Bronchial epithelial cell (primary cell): ENCODE measurements at regions not wholly inside any gene's neighbourhood (a gene's known extent, or its start where the extent isn't known, plus 50 kb on each side); places are given as distances from the start of the nearest gene placed in this dataset.

ENCODE experiments used
- DNase-seq: peaks from one replicate; pipeline ENCODE4 v3.0.0-alpha.2; 2010; ENCODE audit warnings: low read depth
- FAIRE-seq: peaks from 2 replicates; lab custom pipeline; 2011; peaks lifted over from hg19 to GRCh38; lab: Jason Lieb, UNC
- H3K27me3 ChIP-seq: 2 replicates; pipeline ENCODE4 v1.5.1; 2011; ENCODE audit warnings: low read length; ENCODE audit not compliant: control insufficient read depth, insufficient read depth
- H3K36me3 ChIP-seq: 2 replicates; pipeline ENCODE4 v1.5.1; 2011; ENCODE audit warnings: low read length; ENCODE audit not compliant: control insufficient read depth, insufficient read depth
- H3K4me3 ChIP-seq: 2 replicates; pipeline ENCODE4 v1.5.1; 2011; ENCODE audit warnings: mild to moderate bottlenecking, low read depth, low read length, control low read depth
- TF ChIP-seq, protein P1 (sequence below): IDR thresholded peaks from 2 replicates; pipeline ENCODE4 v1.5.1; 2011; ENCODE audit warnings: mild to moderate bottlenecking, moderate library complexity, low read length, control low read depth, inconsistent platforms; ENCODE audit not compliant: insufficient read depth, severe bottlenecking

GRCh38 chr5:158380661-158381060, 521.7 kb upstream of the CLINT1 start:
- H3K4me3 ChIP-seq: no peak overlapping the region
- TF ChIP-seq, protein P1, sequence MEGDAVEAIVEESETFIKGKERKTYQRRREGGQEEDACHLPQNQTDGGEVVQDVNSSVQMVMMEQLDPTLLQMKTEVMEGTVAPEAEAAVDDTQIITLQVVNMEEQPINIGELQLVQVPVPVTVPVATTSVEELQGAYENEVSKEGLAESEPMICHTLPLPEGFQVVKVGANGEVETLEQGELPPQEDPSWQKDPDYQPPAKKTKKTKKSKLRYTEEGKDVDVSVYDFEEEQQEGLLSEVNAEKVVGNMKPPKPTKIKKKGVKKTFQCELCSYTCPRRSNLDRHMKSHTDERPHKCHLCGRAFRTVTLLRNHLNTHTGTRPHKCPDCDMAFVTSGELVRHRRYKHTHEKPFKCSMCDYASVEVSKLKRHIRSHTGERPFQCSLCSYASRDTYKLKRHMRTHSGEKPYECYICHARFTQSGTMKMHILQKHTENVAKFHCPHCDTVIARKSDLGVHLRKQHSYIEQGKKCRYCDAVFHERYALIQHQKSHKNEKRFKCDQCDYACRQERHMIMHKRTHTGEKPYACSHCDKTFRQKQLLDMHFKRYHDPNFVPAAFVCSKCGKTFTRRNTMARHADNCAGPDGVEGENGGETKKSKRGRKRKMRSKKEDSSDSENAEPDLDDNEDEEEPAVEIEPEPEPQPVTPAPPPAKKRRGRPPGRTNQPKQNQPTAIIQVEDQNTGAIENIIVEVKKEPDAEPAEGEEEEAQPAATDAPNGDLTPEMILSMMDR: no peak
- H3K27me3 ChIP-seq: no peaks in the 10 kb centered on the region
- no peaks in the 10 kb centered on the region for H3K36me3 ChIP-seq
- FAIRE-seq: no peak
- DNase-seq: peak; percentile 86

GRCh38 chr5:158378931-158379330, 520.0 kb upstream of the CLINT1 start:
- DNase-seq (no peak), FAIRE-seq (no peak)
- H3K27me3 ChIP-seq: no peaks in the 10 kb centered on the region
- H3K4me3 ChIP-seq: no peak overlapping the region
- TF ChIP-seq, protein P1: no peak
- no peaks in the 10 kb centered on the region for H3K36me3 ChIP-seq

DNA sequence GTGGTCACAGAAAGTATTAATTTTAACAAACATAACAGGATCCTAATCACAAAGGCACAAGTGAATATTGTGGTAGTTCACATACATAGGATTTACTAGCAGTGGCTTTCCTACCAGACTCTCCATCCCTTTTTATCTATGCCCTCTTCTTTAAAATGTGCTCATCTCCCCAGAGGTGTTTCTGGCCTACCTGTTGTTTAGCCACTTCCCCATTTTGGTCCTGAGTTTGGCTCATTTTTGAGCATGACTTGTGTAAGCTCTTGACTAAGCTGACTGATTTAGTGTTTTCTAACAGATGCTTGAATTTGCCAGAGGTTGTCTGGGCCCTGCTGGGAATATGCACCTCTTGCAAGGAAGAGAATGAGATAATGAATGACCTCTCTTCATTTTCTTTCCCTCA, 517.7 kb upstream of the CLINT1 start:
- TF ChIP-seq, protein P1: no peak
- H3K27me3 ChIP-seq: no peaks in the 10 kb centered on the region
- no peak for DNase-seq
- no peak for FAIRE-seq
- H3K36me3 ChIP-seq: no peaks in the 10 kb centered on the region
- H3K4me3 ChIP-seq: no peak overlapping the region

DNA sequence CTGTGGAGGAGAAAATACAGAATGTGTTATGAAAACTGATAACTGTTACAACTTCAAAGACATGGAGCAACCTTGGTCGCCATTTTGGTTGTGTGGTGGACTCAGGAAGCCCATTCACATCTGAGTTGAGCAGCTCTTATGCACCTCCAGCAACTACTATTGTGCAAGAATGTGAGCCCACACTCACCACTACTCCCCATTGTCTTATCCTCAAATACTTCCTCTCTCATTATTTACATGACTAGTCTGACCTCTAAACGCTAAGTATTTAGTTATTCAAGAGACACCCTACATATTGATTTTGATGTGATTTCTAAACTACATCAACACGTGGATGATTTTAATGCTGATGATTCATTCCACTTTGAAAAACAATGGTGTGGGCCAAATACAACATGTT, 516.6 kb upstream of the CLINT1 start:
- Histone ChIP-seq H3K4me3 (no peak overlapping the region), H3K27me3 (no peaks in the 10 kb centered on the region), H3K36me3 (no peaks in the 10 kb centered on the region)
- FAIRE-seq: no peak
- peak; percentile 29 for DNase-seq
- TF ChIP-seq, protein P1: no peak

DNA sequence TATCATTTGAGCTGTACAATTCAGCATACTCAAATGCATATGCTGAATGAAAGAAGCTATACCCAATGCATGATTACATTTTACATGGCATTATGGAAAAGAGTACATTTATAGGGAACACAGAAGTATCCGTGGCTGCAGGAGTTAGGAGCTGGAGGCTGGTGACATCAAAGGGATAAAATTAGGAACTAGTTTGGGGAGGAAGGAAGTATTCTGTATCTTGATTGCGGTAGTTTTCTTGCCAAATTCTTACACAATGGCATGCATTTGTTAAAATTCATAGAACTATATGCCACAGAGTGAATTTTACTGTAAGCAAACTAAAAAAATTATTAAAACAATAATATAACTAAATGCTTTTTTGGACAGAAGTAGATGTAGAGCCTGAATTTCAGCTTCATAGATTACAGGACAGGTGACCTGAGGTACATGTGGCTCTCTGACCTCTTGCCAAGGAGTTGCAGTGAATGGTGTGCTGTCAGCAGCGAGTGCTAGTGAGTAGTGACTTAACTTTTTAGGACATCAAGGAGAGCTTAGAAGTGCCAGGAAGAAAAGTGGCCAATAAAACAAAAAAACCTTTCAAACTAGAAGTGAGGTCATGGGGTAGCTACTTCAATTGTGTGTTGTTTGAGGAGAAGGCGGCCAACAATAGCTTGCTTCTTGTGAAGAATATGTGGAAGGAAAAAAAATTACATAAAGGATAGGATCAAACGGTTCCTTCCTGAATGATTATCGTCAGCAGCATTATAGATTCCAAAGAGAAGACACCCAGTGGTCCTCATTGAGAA, 514.9 kb upstream of the CLINT1 start:
- TF ChIP-seq, protein P1: no peak
- DNase-seq (no peak), FAIRE-seq (no peak)
- no peaks in the 10 kb centered on the region for H3K36me3 ChIP-seq
- no peaks in the 10 kb centered on the region for H3K27me3 ChIP-seq
- H3K4me3 ChIP-seq: no peak overlapping the region

DNA sequence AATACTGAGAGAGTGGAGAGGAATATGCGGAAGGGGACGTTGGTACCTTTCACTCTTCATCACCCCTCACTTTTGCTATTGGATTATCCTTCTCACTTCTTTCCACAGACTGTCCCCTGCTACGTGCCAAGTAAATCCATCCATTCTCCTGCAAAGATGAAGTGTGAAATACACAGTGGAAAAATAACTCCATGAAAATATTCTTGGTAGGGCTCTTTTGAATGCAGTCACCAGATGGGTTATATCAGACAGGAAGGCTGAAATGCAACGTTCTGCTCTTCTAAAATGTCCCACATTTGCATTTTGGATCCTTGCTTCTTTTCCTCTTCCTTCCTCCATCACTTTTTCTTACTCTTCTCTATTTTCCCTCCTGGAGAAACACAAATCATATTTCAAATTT, 510.3 kb upstream of the CLINT1 start:
- Histone ChIP-seq H3K36me3 (no peaks in the 10 kb centered on the region), H3K27me3 (no peaks in the 10 kb centered on the region), H3K4me3 (no peak overlapping the region)
- no peak for DNase-seq
- TF ChIP-seq, protein P1: no peak
- FAIRE-seq: no peak
